ENCODE measurements at regions not wholly inside any gene's neighbourhood (a gene's known extent, or its start where the extent isn't known, plus 50 kb on each side); places are given as distances from the start of the nearest gene placed in this dataset.

DNA sequence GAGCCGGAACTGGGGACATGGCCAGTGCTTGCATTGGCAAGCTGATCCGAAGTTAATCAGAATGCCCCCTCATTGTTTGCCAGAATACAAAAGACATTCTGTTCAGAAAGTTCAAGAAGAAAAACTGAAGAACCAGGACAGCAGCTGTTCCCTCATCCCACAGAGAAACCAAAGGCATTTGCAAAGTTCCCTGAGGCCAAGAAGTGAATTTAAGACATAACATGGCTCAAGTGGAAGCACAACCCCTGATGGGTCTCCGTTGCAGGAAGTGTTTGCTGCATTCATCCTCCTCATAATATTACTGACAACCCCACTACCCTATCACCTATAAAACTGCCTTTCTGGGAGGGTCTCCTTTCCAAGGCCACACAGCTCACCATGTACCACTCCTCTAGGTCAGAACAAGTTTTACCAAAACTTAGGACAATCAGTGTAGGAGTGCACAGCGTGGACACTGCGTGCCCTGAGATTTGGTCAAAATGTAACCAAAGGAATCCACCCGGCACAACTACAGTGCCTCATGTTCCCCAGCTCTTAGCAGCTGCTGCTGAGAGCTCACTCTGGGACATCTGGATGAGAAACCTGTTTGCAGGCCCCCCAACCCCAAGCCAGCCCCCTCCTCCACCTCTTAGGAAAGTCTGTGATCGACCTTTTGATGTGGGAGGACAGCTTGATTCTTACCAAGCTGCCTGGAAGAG is 101.6 kb upstream of the AKIP1 start (continued):
- TF ChIP-seq USF1 (IDR thresholded peaks at IDR 0.05; ENCODE audit: borderline replicate concordance, low read depth): no peak
- TF ChIP-seq RXRA (IDR thresholded peaks at IDR 0.05; ENCODE audit: borderline replicate concordance, low read depth): no peak

DNA sequence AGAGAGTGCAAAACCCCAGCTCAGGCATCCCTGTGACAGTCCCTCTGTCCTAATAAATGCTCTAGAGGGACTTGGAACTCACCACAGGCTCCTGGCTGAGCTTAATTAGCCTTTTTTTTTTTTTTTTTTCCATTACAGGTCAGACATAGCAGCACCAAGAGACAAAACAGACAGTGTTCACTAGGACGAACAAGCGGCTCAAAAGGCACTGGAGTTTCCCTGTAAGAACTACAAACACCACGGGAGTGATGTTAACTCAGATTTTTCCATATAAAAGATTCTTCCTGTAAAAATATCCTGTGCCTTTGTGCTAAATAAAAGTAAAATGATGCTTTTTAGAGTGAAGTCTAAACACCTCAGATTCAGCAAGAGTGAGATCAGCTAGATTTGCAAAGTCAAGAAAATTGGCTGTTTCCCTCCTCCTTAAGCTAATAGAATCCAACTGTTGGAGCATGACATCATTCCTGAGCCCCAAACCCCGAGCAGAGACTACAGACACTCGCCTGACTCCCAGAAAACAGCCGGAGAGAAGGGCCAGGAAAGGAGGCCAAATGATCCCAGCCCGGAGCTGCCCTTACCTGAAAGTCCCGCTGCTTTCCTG is 101.0 kb upstream of the AKIP1 start:
- Histone ChIP-seq H3K9me3 (no peaks in the 10 kb centered on the region), H3K36me3 (replicated peaks in 1 of 2; ENCODE audit: control insufficient read depth in 1 of 2, insufficient read depth in 2 of 2, low read length in 1 of 2) (peaks cover 4 to 5% of the 10 kb centered on the region in 2 experiments), H4K20me1 (ENCODE audit: insufficient read depth) (0 out of 2 replicates have a peak, but pooled peaks cover under 1% of the 10 kb centered on the region), H3K4me1 (ENCODE audit: control insufficient read depth in 1 of 2, insufficient read depth in 2 of 2, low read depth in 1 of 2, low read length in 1 of 2) (peaks cover 48 to 51% of the 10 kb centered on the region in 2 experiments), H3K4me2 (peak overlapping the region; percentile 85), H3K79me2 (ENCODE audit: insufficient read depth) (peaks cover 71% of the 10 kb centered on the region), H3K9ac (peak overlapping the region; percentile 68), H3K27ac (ENCODE audit: low read depth in 2 of 2, low read length in 1 of 2) (peak overlapping the region; percentile 81 to 91), H2AFZ (ENCODE audit: low read depth) (no peak overlapping the region), H3K27me3 (ENCODE audit: insufficient read depth) (no peaks in the 10 kb centered on the region), H3K9me2 (no peaks in the 10 kb centered on the region), H3K4me3 (ENCODE audit: low read depth in 2 of 2, low read length in 1 of 2) (peak overlapping the region; percentile 53 to 61), H3F3A (replicated peaks; ENCODE audit: insufficient read depth) (peaks cover 27% of the 10 kb centered on the region)
- POLR2A ChIA-PET: interaction anchor here (1.0 to 2.7 kb wide), 5 partner anchors 13 to 127 kb away, joined by 3 to 37 read pairs (median 5); partner anchors contain the start of genes RPL27A and TRIM66
- WGBS (ENCODE audit: low lambda C conversion rate): 31% methylated on average over 8 of the region's 8 CpGs
- TF ChIP-seq FOXM1 (IDR thresholded peaks at IDR 0.05; ENCODE audit: low read depth) (no peak), MXI1 (IDR thresholded peaks at IDR 0.05; ENCODE audit: low read depth, low read length) (peak; percentile 15; the same call in 1 of the 2 replicates), RAD21 (IDR thresholded peaks at IDR 0.05; ENCODE audit: low read length) (peak; percentile 19; the same call in 1 of the 2 replicates), TCF12 (IDR thresholded peaks at IDR 0.05) (0 out of 2 replicates have a peak, but pooled peaks have one; percentile 12), EP300 (IDR thresholded peaks at IDR 0.05; ENCODE audit: borderline replicate concordance in 1 of 2, low read depth in 1 of 2, low read length in 1 of 2) (no peak), RCOR1 (IDR thresholded peaks at IDR 0.05; ENCODE audit: low read length) (no peak)
- peak; percentile 66 for DNase-seq
- CTCF ChIA-PET: interaction anchor here (0.9 to 3.3 kb wide), 10 partner anchors 9 to 328 kb away, joined by 3 to 7 read pairs (median 4); partner anchors contain the start of gene TRIM66

DNA sequence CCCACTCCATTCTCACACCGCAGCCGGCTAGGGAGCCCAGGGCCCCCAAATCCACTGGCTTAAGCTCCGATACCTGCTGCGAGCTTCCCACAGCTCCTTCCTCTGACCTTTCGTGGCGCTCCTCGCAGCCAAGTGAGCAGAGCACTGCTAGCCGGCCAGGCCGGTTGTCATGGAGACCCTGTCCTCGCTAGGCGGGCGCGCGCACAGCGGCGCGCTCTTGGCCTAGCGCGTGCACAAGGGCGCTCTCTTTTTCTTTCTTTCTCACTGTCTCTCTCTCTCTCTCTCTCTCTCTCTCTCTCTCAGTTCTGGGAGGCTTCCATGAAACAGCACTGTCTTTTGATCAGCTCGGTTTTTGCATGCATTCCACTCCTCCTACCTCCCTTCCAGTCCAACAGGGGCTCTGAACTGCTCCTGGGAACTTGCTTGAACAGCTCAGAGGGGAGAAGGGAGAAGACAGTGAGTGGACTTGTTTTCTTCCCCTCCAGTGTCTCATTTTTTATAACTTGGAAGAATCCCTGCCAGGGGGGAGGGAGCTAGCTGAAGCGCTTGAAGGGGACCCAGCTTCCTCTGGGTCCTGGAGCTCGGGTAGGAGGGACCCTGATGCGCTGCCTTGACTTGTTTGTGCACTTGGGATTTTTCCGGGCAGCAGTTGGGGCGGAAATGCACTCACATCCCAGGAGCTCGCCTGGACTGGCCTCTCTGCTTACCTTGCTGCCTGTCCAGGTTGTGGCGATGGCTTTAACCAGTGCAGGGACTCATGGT is 100.3 kb upstream of the AKIP1 start:
- H2AFZ ChIP-seq (ENCODE audit: low read depth): 0 out of 2 replicates have a peak overlapping the region, but pooled peaks have one; percentile 12
- H3K27me3 ChIP-seq (ENCODE audit: insufficient read depth): no peaks in the 10 kb centered on the region
- CTCF ChIA-PET: interaction anchor here (0.9 to 3.3 kb wide), 11 partner anchors 9 to 327 kb away, joined by 3 to 7 read pairs (median 4); partner anchors contain the start of gene TRIM66
- H3K79me2 ChIP-seq (ENCODE audit: insufficient read depth): peaks cover 64% of the 10 kb centered on the region
- peak overlapping the region; percentile 68 for H3K9ac ChIP-seq
- peak overlapping the region; percentile 81 to 91 for H3K27ac ChIP-seq (ENCODE audit: low read depth in 2 of 2, low read length in 1 of 2)
- H3K9me3 ChIP-seq: no peaks in the 10 kb centered on the region
- DNase-seq: peak; percentile 86
- H3K4me1 ChIP-seq (ENCODE audit: control insufficient read depth in 1 of 2, insufficient read depth in 2 of 2, low read depth in 1 of 2, low read length in 1 of 2): peaks cover 48 to 51% of the 10 kb centered on the region in 2 experiments
- H4K20me1 ChIP-seq (ENCODE audit: insufficient read depth): no peaks in the 10 kb centered on the region
- H3K9me2 ChIP-seq: no peaks in the 10 kb centered on the region
- H3K4me3 ChIP-seq (ENCODE audit: low read depth in 2 of 2, low read length in 1 of 2): peak overlapping the region; percentile 53 to 61
- H3K36me3 ChIP-seq (replicated peaks in 1 of 2; ENCODE audit: control insufficient read depth in 1 of 2, insufficient read depth in 2 of 2, low read length in 1 of 2): peaks cover 2 to 4% of the 10 kb centered on the region in 2 experiments
- 34% methylated on average over 23 of the region's 28 CpGs for WGBS (ENCODE audit: low lambda C conversion rate)
- POLR2A ChIA-PET: interaction anchor here (0.7 to 2.7 kb wide), 6 partner anchors 13 to 128 kb away, joined by 3 to 37 read pairs (median 5); partner anchors contain the start of genes RPL27A and TRIM66
- H3K4me2 ChIP-seq: peak overlapping the region; percentile 85
- H3F3A ChIP-seq (replicated peaks; ENCODE audit: insufficient read depth): peaks cover 29% of the 10 kb centered on the region
- TF ChIP-seq ELF1 (IDR thresholded peaks at IDR 0.05) (no peak), RAD21 (IDR thresholded peaks at IDR 0.05; ENCODE audit: low read length) (0 out of 2 replicates have a peak, but pooled peaks have one; percentile 18), SIN3A (IDR thresholded peaks at IDR 0.05; ENCODE audit: borderline replicate concordance, low read depth, low read length) (0 out of 2 replicates have a peak, but pooled peaks have one; percentile 9), TEAD4 (IDR thresholded peaks at IDR 0.05; ENCODE audit: borderline replicate concordance, insufficient read depth) (no peak), EZH2phosphoT487 (IDR thresholded peaks at IDR 0.05; ENCODE audit: borderline replicate concordance, low read depth) (no peak), CHD2 (IDR thresholded peaks at IDR 0.05; ENCODE audit: low read length, partially characterized antibody) (no peak), FOSL2 (IDR thresholded peaks at IDR 0.05; ENCODE audit: borderline replicate concordance, low read depth) (no peak), MXI1 (IDR thresholded peaks at IDR 0.05; ENCODE audit: low read depth, low read length) (peak; percentile 44; the same call in 1 of the 2 replicates), MAX (IDR thresholded peaks at IDR 0.05; ENCODE audit: low read depth) (peak; percentile 16; the same call in 1 of the 2 replicates), NFIC (IDR thresholded peaks at IDR 0.05; ENCODE audit: borderline replicate concordance) (no peak)
- TF ChIP-seq, protein P1, sequence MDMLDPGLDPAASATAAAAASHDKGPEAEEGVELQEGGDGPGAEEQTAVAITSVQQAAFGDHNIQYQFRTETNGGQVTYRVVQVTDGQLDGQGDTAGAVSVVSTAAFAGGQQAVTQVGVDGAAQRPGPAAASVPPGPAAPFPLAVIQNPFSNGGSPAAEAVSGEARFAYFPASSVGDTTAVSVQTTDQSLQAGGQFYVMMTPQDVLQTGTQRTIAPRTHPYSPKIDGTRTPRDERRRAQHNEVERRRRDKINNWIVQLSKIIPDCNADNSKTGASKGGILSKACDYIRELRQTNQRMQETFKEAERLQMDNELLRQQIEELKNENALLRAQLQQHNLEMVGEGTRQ (IDR thresholded peaks at IDR 0.05; ENCODE audit: borderline replicate concordance, low read depth, low read length): no peak
